ENCODE measurements at regions not wholly inside any gene's neighbourhood (a gene's known extent, or its start where the extent isn't known, plus 50 kb on each side); places are given as distances from the start of the nearest gene placed in this dataset.

DNA sequence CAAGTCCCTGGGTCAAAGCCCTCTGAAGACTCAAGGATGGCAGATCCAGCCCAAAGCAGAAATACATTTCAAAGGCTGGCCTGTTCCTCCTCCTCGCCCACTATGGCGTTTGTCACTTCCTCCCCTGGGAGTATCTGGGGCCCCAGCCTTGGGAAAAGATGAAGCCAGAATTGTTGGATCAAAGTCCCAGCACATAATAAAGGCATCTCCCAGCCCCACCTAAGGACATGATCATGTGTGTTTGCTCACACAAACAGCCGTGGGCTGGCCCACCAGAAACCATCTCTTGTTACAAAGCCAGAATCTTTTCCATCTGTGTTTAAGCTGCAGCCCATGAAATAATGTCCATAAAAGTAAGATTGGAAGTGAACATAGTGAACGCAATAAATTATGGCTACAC is 50.1 kb upstream of the HAAO start:
- TF ChIP-seq TAF1 (IDR thresholded peaks at IDR 0.05; ENCODE audit: borderline replicate concordance, insufficient read depth, low read length) (no peak), POLR2AphosphoS5 (IDR thresholded peaks at IDR 0.05; ENCODE audit: low read depth, low read length) (no peak), FOXP2 (optimal IDR thresholded peaks at IDR 0.05; ENCODE audit: borderline replicate concordance, extremely low read depth, extremely low read length, insufficient read depth) (no peak)

Data from PFSK-1 (cell line).